ENCODE measurements at regions not wholly inside any gene's neighbourhood (a gene's known extent, or its start where the extent isn't known, plus 50 kb on each side); places are given as distances from the start of the nearest gene placed in this dataset.

GRCh38 chr9:35540315-35540714 lies 50.4 kb downstream of the RUSC2 start:
- ChIA-PET CTCF (interaction anchor here (1.2 kb wide), 1 partner anchor 14 kb away, joined by 3 read pairs; no protein-coding TSS in a partner anchor), POLR2A (no interaction called here)

GRCh38 chr9:35546853-35547252 lies 56.9 kb downstream of the RUSC2 start:
- ChIA-PET CTCF (no interaction called here), POLR2A (no interaction called here)

GRCh38 chr9:35547889-35548418 lies 57.1 kb upstream of the TESK1 start:
- POLR2A ChIA-PET = no interaction called here

GRCh38 chr9:35548571-35548970 lies 56.5 kb upstream of the TESK1 start:
- ChIA-PET POLR2A (no interaction called here), CTCF (interaction anchor here (1.2 kb wide), 1 partner anchor 12 kb away, joined by 3 read pairs; no protein-coding TSS in a partner anchor)

More at GRCh38 chr9:35547889-35548418, 57.1 kb upstream of the TESK1 start:
- CTCF ChIA-PET = no interaction called here

- CTCF ChIA-PET = interaction anchor here (1.2 kb wide), 1 partner anchor 11 kb away, joined by 3 read pairs; no protein-coding TSS in a partner anchor
Observed at GRCh38 chr9:35549441-35549840, 55.6 kb upstream of the TESK1 start.

GRCh38 chr9:35552376-35552775 lies 52.7 kb upstream of the TESK1 start:
- ChIA-PET POLR2A (no interaction called here), CTCF (no interaction called here)

More at GRCh38 chr9:35549441-35549840, 55.6 kb upstream of the TESK1 start:
- POLR2A ChIA-PET = no interaction called here

- ChIA-PET CTCF (interaction anchor here (1.1 to 2.0 kb wide), 5 partner anchors 9 to 94 kb away, joined by 3 to 6 read pairs (median 4); no protein-coding TSS in a partner anchor), POLR2A (no interaction called here)
Observed at GRCh38 chr9:35552837-35553236, 52.2 kb upstream of the TESK1 start.

GRCh38 chr9:35553670-35554543 lies 51.2 kb upstream of the TESK1 start:
- ChIA-PET POLR2A (no interaction called here), CTCF (interaction anchor here (0.8 to 2.0 kb wide), 12 partner anchors 10 to 437 kb away, joined by 3 to 6 read pairs (median 3); a partner anchor contains a TSS)

- ChIA-PET POLR2A (no interaction called here), CTCF (interaction anchor here (1.5 kb wide), 1 partner anchor 21 kb away, joined by 6 read pairs; no protein-coding TSS in a partner anchor)
Observed at GRCh38 chr9:35555246-35555701, 49.8 kb upstream of the TESK1 start.
